NCI-H82 treated with DMSO at 0.1 percent for 48 hours (cell line): ENCODE measurements at regions not wholly inside any gene's neighbourhood (a gene's known extent, or its start where the extent isn't known, plus 50 kb on each side); places are given as distances from the start of the nearest gene placed in this dataset.

ENCODE experiments used
- DNase-seq: peaks from one replicate; lab custom pipeline; 2025; ENCODE audit not compliant: unreplicated experiment; lab: John Stamatoyannopoulos, UW

- DNase-seq = no peak
Observed at GRCh38 chr6:153790876-153791473, 248.1 kb upstream of the OPRM1 start.

GRCh38 chr6:153790048-153790447 lies 249.0 kb upstream of the OPRM1 start:
- no peak for DNase-seq

GRCh38 chr6:153787341-153787606 lies 251.8 kb upstream of the OPRM1 start:
- DNase-seq = no peak

GRCh38 chr6:153781306-153781705 lies 257.7 kb upstream of the OPRM1 start:
- DNase-seq = no peak

- DNase-seq = no peak
Observed at GRCh38 chr6:153780011-153780410, 259.0 kb upstream of the OPRM1 start.

- no peak for DNase-seq
Observed at GRCh38 chr6:153778216-153778615, 260.8 kb upstream of the OPRM1 start.

GRCh38 chr6:153771577-153771976 lies 267.5 kb upstream of the OPRM1 start:
- no peak for DNase-seq

GRCh38 chr6:153767127-153767526 lies 271.9 kb upstream of the OPRM1 start:
- no peak for DNase-seq

- no peak for DNase-seq
Observed at GRCh38 chr6:153758516-153758915, 280.5 kb upstream of the OPRM1 start.

GRCh38 chr6:153735761-153736160 lies 303.3 kb upstream of the OPRM1 start:
- no peak for DNase-seq

- no peak for DNase-seq
Observed at GRCh38 chr6:153729189-153729588, 309.9 kb upstream of the OPRM1 start.

GRCh38 chr6:153727885-153728284 lies 311.2 kb upstream of the OPRM1 start:
- DNase-seq = no peak

GRCh38 chr6:153725456-153725855 lies 313.6 kb upstream of the OPRM1 start:
- no peak for DNase-seq

GRCh38 chr6:153720732-153721131 lies 318.3 kb upstream of the OPRM1 start:
- no peak for DNase-seq

- DNase-seq = no peak
Observed at GRCh38 chr6:153705429-153705828, 333.6 kb upstream of the OPRM1 start.

- DNase-seq = no peak
Observed at GRCh38 chr6:153702671-153703070, 336.4 kb upstream of the OPRM1 start.

GRCh38 chr6:153698637-153699036 lies 340.4 kb upstream of the OPRM1 start:
- DNase-seq = no peak

- no peak for DNase-seq
Observed at GRCh38 chr6:153698001-153698400, 341.0 kb upstream of the OPRM1 start.

- DNase-seq = no peak
Observed at GRCh38 chr6:153677522-153677921, 361.5 kb upstream of the OPRM1 start.

- no peak for DNase-seq
Observed at GRCh38 chr6:153673750-153674149, 365.3 kb upstream of the OPRM1 start.

- DNase-seq = no peak
Observed at GRCh38 chr6:153673225-153673624, 365.8 kb upstream of the OPRM1 start.

GRCh38 chr6:153670403-153671026 lies 368.5 kb upstream of the OPRM1 start:
- DNase-seq = no peak

- DNase-seq = no peak
Observed at GRCh38 chr6:153668758-153669157, 370.3 kb upstream of the OPRM1 start.
